ENCODE measurements at regions not wholly inside any gene's neighbourhood (a gene's known extent, or its start where the extent isn't known, plus 50 kb on each side); places are given as distances from the start of the nearest gene placed in this dataset.
A peak's percentile ranks its signal among the peaks of the same experiment; 100 is the strongest.

- no peak for ATAC-seq
Observed at GRCh38 chr6:164142322-164142721, 727.8 kb downstream of the QKI start.

GRCh38 chr6:164135511-164136132 lies 721.1 kb downstream of the QKI start:
- no peak for ATAC-seq
- DNase-seq (ENCODE audit: low spot score), result no peak

More at GRCh38 chr6:164142322-164142721, 727.8 kb downstream of the QKI start:
- DNase-seq (ENCODE audit: low spot score), result no peak

GRCh38 chr6:164133095-164133494 lies 718.6 kb downstream of the QKI start:
- ATAC-seq (no peak), DNase-seq (ENCODE audit: low spot score) (no peak)

- ATAC-seq (no peak), DNase-seq (ENCODE audit: low spot score) (no peak)
Observed at GRCh38 chr6:164130585-164130984, 716.1 kb downstream of the QKI start.

- ATAC-seq (no peak), DNase-seq (ENCODE audit: low spot score) (no peak)
Observed at GRCh38 chr6:164130151-164130550, 715.6 kb downstream of the QKI start.

- ATAC-seq (no peak), DNase-seq (ENCODE audit: low spot score) (no peak)
Observed at GRCh38 chr6:164129218-164129617, 714.7 kb downstream of the QKI start.

- no peak for ATAC-seq
- DNase-seq (ENCODE audit: low spot score), result no peak
Observed at GRCh38 chr6:164128101-164128500, 713.6 kb downstream of the QKI start.

- ATAC-seq, result no peak
- no peak for DNase-seq (ENCODE audit: low spot score)
Observed at GRCh38 chr6:164124986-164125385, 710.5 kb downstream of the QKI start.

GRCh38 chr6:164124473-164124872 lies 710.0 kb downstream of the QKI start:
- ATAC-seq, result no peak
- DNase-seq (ENCODE audit: low spot score), result no peak

- ATAC-seq, result no peak
- DNase-seq (ENCODE audit: low spot score), result no peak
Observed at GRCh38 chr6:164122109-164122508, 707.6 kb downstream of the QKI start.

GRCh38 chr6:164121527-164121926 lies 707.0 kb downstream of the QKI start:
- DNase-seq (ENCODE audit: low spot score), result no peak
- ATAC-seq, result no peak

- no peak for DNase-seq (ENCODE audit: low spot score)
Observed at GRCh38 chr6:164114651-164115050, 700.1 kb downstream of the QKI start.

GRCh38 chr6:164114051-164114450 lies 699.5 kb downstream of the QKI start:
- DNase-seq (ENCODE audit: low spot score) (no peak), ATAC-seq (no peak)

More at GRCh38 chr6:164114651-164115050, 700.1 kb downstream of the QKI start:
- ATAC-seq, result no peak

GRCh38 chr6:164113637-164114036 lies 699.1 kb downstream of the QKI start:
- DNase-seq (ENCODE audit: low spot score) (no peak), ATAC-seq (no peak)

GRCh38 chr6:164109770-164110140 lies 695.2 kb downstream of the QKI start:
- ATAC-seq, result peak; percentile 88
- DNase-seq (ENCODE audit: low spot score), result peak; percentile 80

- ATAC-seq (peak; percentile 86), DNase-seq (ENCODE audit: low spot score) (peak; percentile 96)
Observed at GRCh38 chr6:164108869-164109769, 694.6 kb downstream of the QKI start.

GRCh38 chr6:164108092-164108491 lies 693.6 kb downstream of the QKI start:
- ATAC-seq, result no peak
- DNase-seq (ENCODE audit: low spot score), result no peak

- DNase-seq (ENCODE audit: low spot score) (no peak), ATAC-seq (no peak)
Observed at GRCh38 chr6:164107297-164107995, 692.9 kb downstream of the QKI start.

- ATAC-seq, result no peak
- DNase-seq (ENCODE audit: low spot score), result no peak
Observed at GRCh38 chr6:164106345-164106769, 691.8 kb downstream of the QKI start.

GRCh38 chr6:164105705-164106104 lies 691.2 kb downstream of the QKI start:
- no peak for DNase-seq (ENCODE audit: low spot score)
- ATAC-seq, result no peak

GRCh38 chr6:164104432-164104831 lies 689.9 kb downstream of the QKI start:
- no peak for DNase-seq (ENCODE audit: low spot score)
- ATAC-seq, result no peak

- no peak for ATAC-seq
- no peak for DNase-seq (ENCODE audit: low spot score)
Observed at GRCh38 chr6:164102693-164103092, 688.2 kb downstream of the QKI start.

Data from left lobe of liver (tissue), 2 donors.